B cell (primary cell): ENCODE measurements at regions not wholly inside any gene's neighbourhood (a gene's known extent, or its start where the extent isn't known, plus 50 kb on each side); places are given as distances from the start of the nearest gene placed in this dataset.

Experiments used
- CTCF ChIP-seq: fragments of 200-600 bp; IDR thresholded peaks from one replicate; pipeline ENCODE4 v1.8.0; 2022; ENCODE audit warnings: antibody characterized with exemption, mild to moderate bottlenecking
- EZH2 ChIP-seq: IDR thresholded peaks from 2 replicates; pipeline ENCODE4 v1.6.1; 2012; ENCODE audit warnings: borderline replicate concordance, low read depth, mild to moderate bottlenecking, moderate library complexity, low read length; ENCODE audit not compliant: insufficient read depth, poor library complexity, severe bottlenecking

- TF ChIP-seq CTCF (no peak), EZH2 (no peak)
Observed at GRCh38 chr6:10332111-10332510, 82.8 kb downstream of the TFAP2A start.
